ENCODE measurements at regions not wholly inside any gene's neighbourhood (a gene's known extent, or its start where the extent isn't known, plus 50 kb on each side); places are given as distances from the start of the nearest gene placed in this dataset.

DNA sequence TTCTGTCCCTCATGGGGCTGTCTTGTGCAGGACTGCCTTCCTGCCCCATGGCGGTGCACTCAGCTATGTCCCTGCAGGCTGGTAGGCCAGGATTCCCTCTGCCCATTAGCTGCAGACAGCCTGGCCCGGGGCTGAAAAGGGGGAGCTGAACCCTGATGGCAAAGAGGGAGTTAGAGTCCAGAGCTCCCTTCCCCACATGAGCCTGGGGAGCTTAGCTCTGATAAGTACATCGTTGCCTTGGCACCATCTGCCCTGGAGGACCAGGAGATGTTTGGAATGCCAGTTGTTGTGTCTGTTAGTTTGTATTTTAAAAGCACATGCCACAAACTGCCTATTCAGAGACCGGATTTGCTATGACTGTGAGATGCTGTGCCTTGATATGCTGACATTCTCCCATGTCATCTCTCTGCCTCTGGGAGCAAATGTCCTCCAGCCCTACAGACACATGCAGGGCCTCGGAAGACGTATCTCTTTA lies 65.1 kb upstream of the AFF3 start:
- Mint-ChIP-seq H3K36me3 (ENCODE audit: unreplicated experiment) (no peaks in the 10 kb centered on the region), H3K4me3 (ENCODE audit: unreplicated experiment) (peak overlapping the region; percentile 80), H3K4me1 (ENCODE audit: low read depth, unreplicated experiment) (peaks cover 34% of the 10 kb centered on the region), H3K9me3 (ENCODE audit: unreplicated experiment) (no peaks in the 10 kb centered on the region), H3K27ac (ENCODE audit: unreplicated experiment) (peak overlapping the region; percentile 89), H3K27me3 (ENCODE audit: unreplicated experiment) (no peaks in the 10 kb centered on the region)
- TF ChIP-seq, protein P1, sequence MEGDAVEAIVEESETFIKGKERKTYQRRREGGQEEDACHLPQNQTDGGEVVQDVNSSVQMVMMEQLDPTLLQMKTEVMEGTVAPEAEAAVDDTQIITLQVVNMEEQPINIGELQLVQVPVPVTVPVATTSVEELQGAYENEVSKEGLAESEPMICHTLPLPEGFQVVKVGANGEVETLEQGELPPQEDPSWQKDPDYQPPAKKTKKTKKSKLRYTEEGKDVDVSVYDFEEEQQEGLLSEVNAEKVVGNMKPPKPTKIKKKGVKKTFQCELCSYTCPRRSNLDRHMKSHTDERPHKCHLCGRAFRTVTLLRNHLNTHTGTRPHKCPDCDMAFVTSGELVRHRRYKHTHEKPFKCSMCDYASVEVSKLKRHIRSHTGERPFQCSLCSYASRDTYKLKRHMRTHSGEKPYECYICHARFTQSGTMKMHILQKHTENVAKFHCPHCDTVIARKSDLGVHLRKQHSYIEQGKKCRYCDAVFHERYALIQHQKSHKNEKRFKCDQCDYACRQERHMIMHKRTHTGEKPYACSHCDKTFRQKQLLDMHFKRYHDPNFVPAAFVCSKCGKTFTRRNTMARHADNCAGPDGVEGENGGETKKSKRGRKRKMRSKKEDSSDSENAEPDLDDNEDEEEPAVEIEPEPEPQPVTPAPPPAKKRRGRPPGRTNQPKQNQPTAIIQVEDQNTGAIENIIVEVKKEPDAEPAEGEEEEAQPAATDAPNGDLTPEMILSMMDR (IDR thresholded peaks at IDR 0.05; ENCODE audit: partially characterized antibody, unreplicated experiment): no peak
- peak; percentile 69 for DNase-seq

DNA sequence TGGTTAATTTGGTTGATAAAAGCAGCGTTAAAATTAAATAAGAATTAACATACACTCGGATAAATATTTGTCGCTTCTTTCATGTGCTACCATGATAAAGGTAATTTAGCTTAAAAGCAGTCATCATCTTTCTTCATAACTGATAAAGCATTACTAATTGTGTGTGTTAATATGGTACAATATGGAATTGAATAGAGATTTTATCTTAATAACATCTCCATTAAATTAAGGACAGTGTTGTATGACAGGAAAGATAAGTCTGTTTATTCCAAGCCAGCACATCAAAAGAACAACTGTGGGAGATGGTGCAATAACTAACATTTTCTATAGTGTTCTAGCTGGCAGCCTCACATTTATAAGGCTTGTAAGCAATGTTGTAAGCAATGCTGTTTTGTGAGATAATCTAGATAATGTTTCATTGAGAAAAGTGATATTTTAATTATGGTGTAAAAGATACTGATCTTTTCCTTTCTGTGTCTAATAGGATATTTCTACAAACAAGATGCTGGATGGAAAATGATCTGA lies 64.4 kb upstream of the AFF3 start:
- no peaks in the 10 kb centered on the region for H3K9me3 Mint-ChIP-seq (ENCODE audit: unreplicated experiment)
- peak overlapping the region; percentile 89 for H3K27ac Mint-ChIP-seq (ENCODE audit: unreplicated experiment)
- H3K36me3 Mint-ChIP-seq (ENCODE audit: unreplicated experiment): no peaks in the 10 kb centered on the region
- no peak for DNase-seq
- H3K27me3 Mint-ChIP-seq (ENCODE audit: unreplicated experiment): no peaks in the 10 kb centered on the region
- H3K4me3 Mint-ChIP-seq (ENCODE audit: unreplicated experiment): peak overlapping the region; percentile 80
- peaks cover 33% of the 10 kb centered on the region for H3K4me1 Mint-ChIP-seq (ENCODE audit: low read depth, unreplicated experiment)
- TF ChIP-seq, protein P1 (IDR thresholded peaks at IDR 0.05; ENCODE audit: partially characterized antibody, unreplicated experiment): no peak

DNA sequence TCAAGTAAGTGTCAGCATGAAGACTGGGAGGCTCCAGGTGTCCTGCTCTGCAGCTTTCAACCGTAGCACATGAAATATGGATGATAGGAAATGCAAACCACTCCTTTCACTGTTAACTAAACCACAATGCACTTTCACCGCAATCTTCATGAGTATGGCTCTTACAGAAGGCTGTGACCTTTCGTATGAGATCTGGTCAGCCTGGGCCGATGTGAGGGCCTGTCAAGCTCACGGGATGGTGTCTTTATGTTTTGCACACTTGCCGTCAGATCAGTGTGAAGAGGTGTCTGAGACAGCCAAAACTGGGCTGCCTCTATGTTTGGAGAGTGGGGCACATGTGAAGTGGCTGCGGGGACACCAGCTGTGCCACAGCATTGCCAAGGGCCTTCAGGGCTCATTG lies 62.8 kb upstream of the AFF3 start:
- Mint-ChIP-seq H3K27ac (ENCODE audit: unreplicated experiment) (no peak overlapping the region), H3K27me3 (ENCODE audit: unreplicated experiment) (no peaks in the 10 kb centered on the region), H3K4me1 (ENCODE audit: low read depth, unreplicated experiment) (peaks cover 34% of the 10 kb centered on the region), H3K36me3 (ENCODE audit: unreplicated experiment) (no peaks in the 10 kb centered on the region), H3K4me3 (ENCODE audit: unreplicated experiment) (no peak overlapping the region), H3K9me3 (ENCODE audit: unreplicated experiment) (no peaks in the 10 kb centered on the region)
- DNase-seq: no peak
- TF ChIP-seq, protein P1 (IDR thresholded peaks at IDR 0.05; ENCODE audit: partially characterized antibody, unreplicated experiment): no peak

DNA sequence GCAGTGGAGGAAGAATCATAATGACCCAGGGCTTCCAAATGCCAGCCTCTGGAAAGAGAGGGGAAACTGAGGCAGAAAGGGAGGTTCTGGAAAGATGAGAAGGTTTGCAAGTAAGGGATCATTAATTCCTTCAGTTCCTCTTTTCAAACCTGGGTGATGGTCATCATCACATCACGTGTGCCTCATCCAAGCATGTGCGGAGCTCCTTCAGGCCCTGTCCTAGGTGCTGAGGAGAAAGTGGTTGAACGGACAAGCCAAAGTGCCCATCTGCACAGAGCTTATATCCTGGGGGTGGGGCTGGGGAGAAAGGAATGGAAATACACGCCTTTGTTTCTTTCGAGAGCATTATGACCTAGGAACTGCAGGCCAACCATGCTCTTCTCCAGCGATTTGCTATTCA lies 60.2 kb upstream of the AFF3 start:
- Mint-ChIP-seq H3K4me1 (ENCODE audit: low read depth, unreplicated experiment) (peaks cover 24% of the 10 kb centered on the region), H3K9me3 (ENCODE audit: unreplicated experiment) (no peaks in the 10 kb centered on the region), H3K27me3 (ENCODE audit: unreplicated experiment) (peaks cover 2% of the 10 kb centered on the region), H3K27ac (ENCODE audit: unreplicated experiment) (no peak overlapping the region), H3K4me3 (ENCODE audit: unreplicated experiment) (no peak overlapping the region), H3K36me3 (ENCODE audit: unreplicated experiment) (no peaks in the 10 kb centered on the region)
- DNase-seq: no peak
- TF ChIP-seq, protein P1 (IDR thresholded peaks at IDR 0.05; ENCODE audit: partially characterized antibody, unreplicated experiment): no peak

DNA sequence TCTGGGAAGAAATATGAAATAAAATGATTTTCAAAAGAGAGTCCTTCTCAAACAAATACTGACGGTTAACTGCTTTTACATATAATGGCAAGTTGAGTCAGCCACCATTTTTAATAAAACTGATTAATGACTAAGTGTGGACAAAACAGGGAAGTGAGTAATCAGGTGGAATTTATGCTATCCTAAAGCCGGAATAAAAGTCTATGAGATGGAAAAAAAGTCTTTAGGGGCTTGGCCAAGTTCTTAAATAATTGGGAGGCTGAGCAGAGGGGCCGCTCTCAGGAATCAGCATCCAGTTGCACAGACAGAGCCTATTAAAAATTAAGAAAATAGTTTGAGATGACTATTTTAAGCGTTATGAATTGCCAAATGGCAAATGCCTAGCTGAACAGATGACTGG lies 58.6 kb upstream of the AFF3 start:
- Mint-ChIP-seq H3K27ac (ENCODE audit: unreplicated experiment) (no peak overlapping the region), H3K4me3 (ENCODE audit: unreplicated experiment) (no peak overlapping the region), H3K9me3 (ENCODE audit: unreplicated experiment) (no peaks in the 10 kb centered on the region), H3K36me3 (ENCODE audit: unreplicated experiment) (peaks cover 4% of the 10 kb centered on the region), H3K4me1 (ENCODE audit: low read depth, unreplicated experiment) (peaks cover 24% of the 10 kb centered on the region), H3K27me3 (ENCODE audit: unreplicated experiment) (peaks cover 2% of the 10 kb centered on the region)
- TF ChIP-seq, protein P1 (IDR thresholded peaks at IDR 0.05; ENCODE audit: partially characterized antibody, unreplicated experiment): no peak
- no peak for DNase-seq

All from glutamatergic neuron (in vitro differentiated cells).